ENCODE measurements at regions not wholly inside any gene's neighbourhood (a gene's known extent, or its start where the extent isn't known, plus 50 kb on each side); places are given as distances from the start of the nearest gene placed in this dataset.

GRCh38 chr6:168386973-168387372 lies 54.0 kb upstream of the SMOC2 start:
- no peak overlapping the region for H3K27ac Mint-ChIP-seq
- TF ChIP-seq, protein P1, sequence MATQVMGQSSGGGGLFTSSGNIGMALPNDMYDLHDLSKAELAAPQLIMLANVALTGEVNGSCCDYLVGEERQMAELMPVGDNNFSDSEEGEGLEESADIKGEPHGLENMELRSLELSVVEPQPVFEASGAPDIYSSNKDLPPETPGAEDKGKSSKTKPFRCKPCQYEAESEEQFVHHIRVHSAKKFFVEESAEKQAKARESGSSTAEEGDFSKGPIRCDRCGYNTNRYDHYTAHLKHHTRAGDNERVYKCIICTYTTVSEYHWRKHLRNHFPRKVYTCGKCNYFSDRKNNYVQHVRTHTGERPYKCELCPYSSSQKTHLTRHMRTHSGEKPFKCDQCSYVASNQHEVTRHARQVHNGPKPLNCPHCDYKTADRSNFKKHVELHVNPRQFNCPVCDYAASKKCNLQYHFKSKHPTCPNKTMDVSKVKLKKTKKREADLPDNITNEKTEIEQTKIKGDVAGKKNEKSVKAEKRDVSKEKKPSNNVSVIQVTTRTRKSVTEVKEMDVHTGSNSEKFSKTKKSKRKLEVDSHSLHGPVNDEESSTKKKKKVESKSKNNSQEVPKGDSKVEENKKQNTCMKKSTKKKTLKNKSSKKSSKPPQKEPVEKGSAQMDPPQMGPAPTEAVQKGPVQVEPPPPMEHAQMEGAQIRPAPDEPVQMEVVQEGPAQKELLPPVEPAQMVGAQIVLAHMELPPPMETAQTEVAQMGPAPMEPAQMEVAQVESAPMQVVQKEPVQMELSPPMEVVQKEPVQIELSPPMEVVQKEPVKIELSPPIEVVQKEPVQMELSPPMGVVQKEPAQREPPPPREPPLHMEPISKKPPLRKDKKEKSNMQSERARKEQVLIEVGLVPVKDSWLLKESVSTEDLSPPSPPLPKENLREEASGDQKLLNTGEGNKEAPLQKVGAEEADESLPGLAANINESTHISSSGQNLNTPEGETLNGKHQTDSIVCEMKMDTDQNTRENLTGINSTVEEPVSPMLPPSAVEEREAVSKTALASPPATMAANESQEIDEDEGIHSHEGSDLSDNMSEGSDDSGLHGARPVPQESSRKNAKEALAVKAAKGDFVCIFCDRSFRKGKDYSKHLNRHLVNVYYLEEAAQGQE (IDR thresholded peaks at IDR 0.05; ENCODE audit: unreplicated experiment): no peak
- TF ChIP-seq CREB1 (CRISPR knock-in tag; IDR thresholded peaks at IDR 0.05; ENCODE audit: low read depth) (no peak), STAT1 (IDR thresholded peaks at IDR 0.05; ENCODE audit: unreplicated experiment) (no peak), JUNB (IDR thresholded peaks at IDR 0.05; ENCODE audit: unreplicated experiment) (no peak), EZH2 (IDR thresholded peaks at IDR 0.05; ENCODE audit: low read depth, unreplicated experiment) (no peak), ZNF114 (CRISPR knock-in tag; IDR thresholded peaks at IDR 0.05) (no peak), EZH2phosphoT487 (IDR thresholded peaks at IDR 0.05; ENCODE audit: unreplicated experiment) (no peak), ZNF331 (CRISPR knock-in tag; IDR thresholded peaks at IDR 0.05; ENCODE audit: low read depth) (no peak), POLR2AphosphoS5 (IDR thresholded peaks at IDR 0.05; ENCODE audit: low read depth) (no peak), NANOG (IDR thresholded peaks at IDR 0.05; ENCODE audit: borderline replicate concordance) (no peak), ZNF462 (CRISPR knock-in tag; IDR thresholded peaks at IDR 0.05) (no peak)
- TF ChIP-seq, protein P2, sequence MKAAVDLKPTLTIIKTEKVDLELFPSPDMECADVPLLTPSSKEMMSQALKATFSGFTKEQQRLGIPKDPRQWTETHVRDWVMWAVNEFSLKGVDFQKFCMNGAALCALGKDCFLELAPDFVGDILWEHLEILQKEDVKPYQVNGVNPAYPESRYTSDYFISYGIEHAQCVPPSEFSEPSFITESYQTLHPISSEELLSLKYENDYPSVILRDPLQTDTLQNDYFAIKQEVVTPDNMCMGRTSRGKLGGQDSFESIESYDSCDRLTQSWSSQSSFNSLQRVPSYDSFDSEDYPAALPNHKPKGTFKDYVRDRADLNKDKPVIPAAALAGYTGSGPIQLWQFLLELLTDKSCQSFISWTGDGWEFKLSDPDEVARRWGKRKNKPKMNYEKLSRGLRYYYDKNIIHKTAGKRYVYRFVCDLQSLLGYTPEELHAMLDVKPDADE (IDR thresholded peaks at IDR 0.05): no peak
- TF ChIP-seq, protein P3, sequence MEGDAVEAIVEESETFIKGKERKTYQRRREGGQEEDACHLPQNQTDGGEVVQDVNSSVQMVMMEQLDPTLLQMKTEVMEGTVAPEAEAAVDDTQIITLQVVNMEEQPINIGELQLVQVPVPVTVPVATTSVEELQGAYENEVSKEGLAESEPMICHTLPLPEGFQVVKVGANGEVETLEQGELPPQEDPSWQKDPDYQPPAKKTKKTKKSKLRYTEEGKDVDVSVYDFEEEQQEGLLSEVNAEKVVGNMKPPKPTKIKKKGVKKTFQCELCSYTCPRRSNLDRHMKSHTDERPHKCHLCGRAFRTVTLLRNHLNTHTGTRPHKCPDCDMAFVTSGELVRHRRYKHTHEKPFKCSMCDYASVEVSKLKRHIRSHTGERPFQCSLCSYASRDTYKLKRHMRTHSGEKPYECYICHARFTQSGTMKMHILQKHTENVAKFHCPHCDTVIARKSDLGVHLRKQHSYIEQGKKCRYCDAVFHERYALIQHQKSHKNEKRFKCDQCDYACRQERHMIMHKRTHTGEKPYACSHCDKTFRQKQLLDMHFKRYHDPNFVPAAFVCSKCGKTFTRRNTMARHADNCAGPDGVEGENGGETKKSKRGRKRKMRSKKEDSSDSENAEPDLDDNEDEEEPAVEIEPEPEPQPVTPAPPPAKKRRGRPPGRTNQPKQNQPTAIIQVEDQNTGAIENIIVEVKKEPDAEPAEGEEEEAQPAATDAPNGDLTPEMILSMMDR (conservative IDR thresholded peaks at IDR 0.05; ENCODE audit: low read depth in 2 of 2): no peak
- Histone ChIP-seq H3K4me1 (ENCODE audit: insufficient read depth) (no peaks in the 10 kb centered on the region), H3K4me2 (no peak overlapping the region), H4K20me1 (replicated peaks; ENCODE audit: insufficient read depth) (no peaks in the 10 kb centered on the region), H2AFZ (no peak overlapping the region), H3K27me3 (ENCODE audit: insufficient read depth) (no peaks in the 10 kb centered on the region), H3K36me3 (ENCODE audit: insufficient read depth) (no peaks in the 10 kb centered on the region), H3K4me3 (no peak overlapping the region), H3F3A (replicated peaks; ENCODE audit: low read depth) (peaks cover 8% of the 10 kb centered on the region; the same call in 1 of the 2 replicates), H3K79me2 (replicated peaks; ENCODE audit: insufficient read depth) (no peaks in the 10 kb centered on the region), H3K27ac (ENCODE audit: low read depth) (no peak overlapping the region), H3K9me2 (ENCODE audit: insufficient read depth) (no peaks in the 10 kb centered on the region)
- DNase-seq (ENCODE audit: low spot score) (no peak), ATAC-seq (no peak)
- H3K27me3 Mint-ChIP-seq (ENCODE audit: insufficient read depth, low read depth, poor library complexity): peaks cover 12% of the 10 kb centered on the region
- H3K9me3 Mint-ChIP-seq: peaks cover 22% of the 10 kb centered on the region; the same call in 2 of the 3 replicates
- peaks cover 10% of the 10 kb centered on the region for H3K4me1 Mint-ChIP-seq
- H3K4me3 Mint-ChIP-seq: no peak overlapping the region
- H3K36me3 Mint-ChIP-seq (ENCODE audit: low read depth): peaks cover 2% of the 10 kb centered on the region; the same call in 1 of the 3 replicates

All from GM23338 (cell line).